Hepatocyte (in vitro differentiated cells): ENCODE measurements at regions not wholly inside any gene's neighbourhood (a gene's known extent, or its start where the extent isn't known, plus 50 kb on each side); places are given as distances from the start of the nearest gene placed in this dataset.

ENCODE experiments used
- CTCF ChIP-seq: fragments of 200-600 bp; sonication (generic); IDR thresholded peaks from 2 replicates; pipeline ENCODE4 v1.5.1; 2016; ENCODE audit warnings: antibody characterized with exemption, mild to moderate bottlenecking; ENCODE audit not compliant: poor library complexity
- EZH2phosphoT487 ChIP-seq: fragments of 200-600 bp; sonication (generic); IDR thresholded peaks from one replicate; pipeline ENCODE4 v1.6.1; 2018; ENCODE audit warnings: antibody characterized with exemption, mild to moderate bottlenecking, low read depth, moderate library complexity; ENCODE audit not compliant: unreplicated experiment, severe bottlenecking

- no peak for TF ChIP-seq CTCF
- no peak for TF ChIP-seq EZH2phosphoT487
Observed at GRCh38 chr6:167446971-167447370, 122.1 kb downstream of the TTLL2 start.
